Left kidney (tissue), 1 donor: ENCODE measurements at regions not wholly inside any gene's neighbourhood (a gene's known extent, or its start where the extent isn't known, plus 50 kb on each side); places are given as distances from the start of the nearest gene placed in this dataset.

Experiments
- DNase-seq: peaks from one replicate; pipeline ENCODE4 v3.0.0-alpha.2; 2013

GRCh38 chr13:26824581-26824980 lies 64.0 kb upstream of the GPR12 start:
- no peak for DNase-seq

- DNase-seq = no peak
These were observed 61.6 kb upstream of the GPR12 start for GRCh38 chr13:26822146-26822545.

GRCh38 chr13:26821672-26822071 lies 61.1 kb upstream of the GPR12 start:
- DNase-seq = no peak

DNA sequence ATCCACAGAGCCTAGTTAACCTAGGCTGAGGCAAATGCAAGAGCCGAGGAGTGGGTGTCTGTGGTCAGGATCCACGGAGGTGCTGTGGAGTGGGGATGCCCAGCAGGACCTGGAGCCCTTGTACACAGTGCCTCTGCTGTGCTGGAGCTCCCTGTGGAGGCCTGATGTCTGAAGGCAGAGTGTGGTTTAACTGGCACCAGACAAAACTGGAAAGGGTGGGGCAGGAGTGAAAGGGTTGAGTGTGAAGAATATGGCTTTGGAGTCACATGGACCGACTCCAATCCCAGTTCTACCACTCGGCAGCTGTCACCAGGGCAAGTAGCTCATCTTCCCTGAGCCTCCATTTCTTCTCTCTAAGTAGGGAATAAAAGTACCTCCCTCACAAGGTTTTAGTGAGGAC lies 60.3 kb upstream of the GPR12 start:
- DNase-seq = no peak

- no peak for DNase-seq
These were observed 58.5 kb upstream of the GPR12 start for GRCh38 chr13:26819046-26819445.

- peak; percentile 22 for DNase-seq
These were observed 56.3 kb upstream of the GPR12 start for GRCh38 chr13:26816881-26817280.

DNA sequence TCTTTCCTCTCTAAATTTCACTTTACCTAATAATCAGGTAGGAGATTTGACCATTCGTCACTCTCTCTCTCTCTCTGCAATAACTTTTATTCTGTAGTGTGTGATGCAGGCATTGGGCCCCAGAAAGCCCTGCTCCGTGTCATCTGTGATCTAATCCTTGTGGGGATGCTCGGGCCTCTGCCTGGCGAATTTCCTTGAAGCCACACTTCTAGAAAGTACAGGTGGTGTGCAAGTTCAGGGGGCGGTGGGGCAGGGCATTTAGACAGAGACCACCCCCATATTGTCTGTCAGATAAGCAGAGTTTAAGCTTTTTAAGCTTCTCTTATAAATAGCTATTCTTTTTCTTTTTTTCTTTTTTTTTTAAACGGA lies 53.4 kb upstream of the GPR12 start:
- DNase-seq = no peak

- no peak for DNase-seq
These were observed 52.9 kb upstream of the GPR12 start for GRCh38 chr13:26813321-26813979.

GRCh38 chr13:26811581-26811980 lies 51.0 kb upstream of the GPR12 start:
- DNase-seq = no peak
